H1 (cell line): ENCODE measurements at regions not wholly inside any gene's neighbourhood (a gene's known extent, or its start where the extent isn't known, plus 50 kb on each side); places are given as distances from the start of the nearest gene placed in this dataset.

ENCODE experiments used
- POLR2AphosphoS5 ChIP-seq: IDR thresholded peaks from 2 replicates; pipeline ENCODE4 v1.6.1; 2011; ENCODE audit warnings: low read depth, low read length
- TF ChIP-seq, protein P1 (sequence below), 3 experiments: IDR thresholded peaks; 1 replicate in 2 of 3; 2 replicates in 1 of 3; pipeline versions ENCODE4 v1.5.1 to v1.6.1; 2011; ENCODE audit warnings: low read length in 3 of 3, mild to moderate bottlenecking in 3 of 3, inconsistent platforms in 2 of 3, low read depth in 1 of 3, moderate library complexity in 1 of 3; ENCODE audit not compliant: insufficient read depth in 1 of 3; ENCODE audit errors: control extremely low read depth in 1 of 3

DNA sequence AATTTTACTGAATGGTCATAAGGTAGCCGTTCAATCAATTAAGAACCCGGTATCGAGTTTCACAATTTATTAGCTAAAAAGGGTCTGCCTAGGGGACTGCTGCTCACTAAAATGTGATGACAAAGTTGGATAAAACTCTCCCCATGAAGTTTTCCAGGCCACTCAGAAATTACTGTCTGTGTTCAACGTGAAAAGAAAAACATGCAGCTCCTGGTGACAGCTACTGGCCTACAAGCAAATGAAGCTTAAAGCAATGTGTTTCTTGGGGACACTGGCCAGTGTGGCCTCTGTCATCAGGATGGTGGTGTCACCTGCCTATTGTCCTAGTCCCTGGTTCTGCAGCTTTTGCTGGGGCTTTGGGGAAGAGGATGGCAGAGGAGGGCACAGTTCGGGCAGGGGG is 222.6 kb downstream of the WDR11 start:
- no peak for TF ChIP-seq POLR2AphosphoS5
- TF ChIP-seq, protein P1, sequence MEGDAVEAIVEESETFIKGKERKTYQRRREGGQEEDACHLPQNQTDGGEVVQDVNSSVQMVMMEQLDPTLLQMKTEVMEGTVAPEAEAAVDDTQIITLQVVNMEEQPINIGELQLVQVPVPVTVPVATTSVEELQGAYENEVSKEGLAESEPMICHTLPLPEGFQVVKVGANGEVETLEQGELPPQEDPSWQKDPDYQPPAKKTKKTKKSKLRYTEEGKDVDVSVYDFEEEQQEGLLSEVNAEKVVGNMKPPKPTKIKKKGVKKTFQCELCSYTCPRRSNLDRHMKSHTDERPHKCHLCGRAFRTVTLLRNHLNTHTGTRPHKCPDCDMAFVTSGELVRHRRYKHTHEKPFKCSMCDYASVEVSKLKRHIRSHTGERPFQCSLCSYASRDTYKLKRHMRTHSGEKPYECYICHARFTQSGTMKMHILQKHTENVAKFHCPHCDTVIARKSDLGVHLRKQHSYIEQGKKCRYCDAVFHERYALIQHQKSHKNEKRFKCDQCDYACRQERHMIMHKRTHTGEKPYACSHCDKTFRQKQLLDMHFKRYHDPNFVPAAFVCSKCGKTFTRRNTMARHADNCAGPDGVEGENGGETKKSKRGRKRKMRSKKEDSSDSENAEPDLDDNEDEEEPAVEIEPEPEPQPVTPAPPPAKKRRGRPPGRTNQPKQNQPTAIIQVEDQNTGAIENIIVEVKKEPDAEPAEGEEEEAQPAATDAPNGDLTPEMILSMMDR (IDR thresholded peaks at IDR 0.05; ENCODE audit: control extremely low read depth in 1 of 3, insufficient read depth in 1 of 3, low read depth in 1 of 3, low read length in 3 of 3), result no peak
